IPS DF 6.9 (cell line): ENCODE measurements at regions not wholly inside any gene's neighbourhood (a gene's known extent, or its start where the extent isn't known, plus 50 kb on each side); places are given as distances from the start of the nearest gene placed in this dataset.

Source experiments
- DNase-seq: peaks from one replicate; pipeline ENCODE4 v3.0.0-alpha.2; 2013; ENCODE audit warnings: low read depth, low spot score
- H3K27ac ChIP-seq: one replicate; pipeline ENCODE4 v1.5.1; 2013; ENCODE audit warnings: low read length, control low read depth
- H3K27me3 ChIP-seq: 2 replicates; pipeline ENCODE4 v1.6.1; 2013; ENCODE audit warnings: mild to moderate bottlenecking, low read length; ENCODE audit not compliant: control insufficient read depth, insufficient read depth
- H3K36me3 ChIP-seq: 2 replicates; pipeline ENCODE4 v1.6.1; 2013; ENCODE audit warnings: low read length; ENCODE audit not compliant: control insufficient read depth, insufficient read depth
- H3K4me1 ChIP-seq: 2 replicates; pipeline ENCODE4 v1.6.1; 2013; ENCODE audit warnings: low read length; ENCODE audit not compliant: control insufficient read depth, insufficient read depth
- H3K4me3 ChIP-seq: 2 replicates; pipeline ENCODE4 v1.5.1; 2013; ENCODE audit warnings: mild to moderate bottlenecking, low read length
- H3K9me3 ChIP-seq: 2 replicates; pipeline ENCODE4 v1.6.1; 2013; ENCODE audit warnings: low read length, inconsistent platforms; ENCODE audit not compliant: control insufficient read depth, insufficient read depth
- WGBS: extraction: QIAGEN DNeasy Blood & Tissue Kit; methylation state at CpG from one replicate; pipeline ENCODE4 v1.1.7; 2013; ENCODE audit warnings: mixed read lengths, missing lambda C conversion rate; ENCODE audit not compliant: insufficient read length, insufficient coverage; 5-methylcytosine and 5-hydroxymethylcytosine counted together

DNA sequence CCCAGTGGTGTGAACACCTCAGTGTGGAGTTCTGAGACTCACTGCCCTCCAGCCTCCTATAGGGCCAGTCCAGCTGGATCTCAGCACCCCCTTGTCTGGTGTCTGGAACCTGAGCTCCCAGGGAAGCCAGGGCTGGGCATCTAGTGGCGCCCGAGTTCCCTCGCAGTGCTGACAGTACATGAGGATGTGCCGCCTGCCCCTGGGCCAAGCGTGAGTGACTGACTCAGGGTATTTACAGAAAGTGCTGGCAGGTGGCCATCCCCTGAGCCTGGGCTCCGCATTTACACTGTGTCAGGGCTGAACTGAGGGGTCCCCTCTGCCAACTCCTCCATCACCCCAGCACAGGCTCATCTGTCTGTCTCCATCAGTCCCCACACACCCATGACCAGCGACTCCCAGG is 185.3 kb downstream of the BRD1 start:
- Histone ChIP-seq H3K27me3 (no peaks in the 10 kb centered on the region), H3K9me3 (peaks cover 29% of the 10 kb centered on the region), H3K36me3 (no peaks in the 10 kb centered on the region), H3K4me1 (no peaks in the 10 kb centered on the region), H3K4me3 (no peak overlapping the region), H3K27ac (no peak overlapping the region)
- DNase-seq: no peak
- no CpG with 5 or more reads among the region's 7 CpGs for WGBS

- H3K27ac ChIP-seq: no peak overlapping the region
- H3K27me3 ChIP-seq: no peaks in the 10 kb centered on the region
- WGBS: no CpG with 5 or more reads among the region's 12 CpGs
- no peaks in the 10 kb centered on the region for H3K4me1 ChIP-seq
- no peak for DNase-seq
- peaks cover 28% of the 10 kb centered on the region for H3K9me3 ChIP-seq
- H3K36me3 ChIP-seq: no peaks in the 10 kb centered on the region
- no peak overlapping the region for H3K4me3 ChIP-seq
These were observed 185.8 kb downstream of the BRD1 start for GRCh38 chr22:49641770-49642313.

DNA sequence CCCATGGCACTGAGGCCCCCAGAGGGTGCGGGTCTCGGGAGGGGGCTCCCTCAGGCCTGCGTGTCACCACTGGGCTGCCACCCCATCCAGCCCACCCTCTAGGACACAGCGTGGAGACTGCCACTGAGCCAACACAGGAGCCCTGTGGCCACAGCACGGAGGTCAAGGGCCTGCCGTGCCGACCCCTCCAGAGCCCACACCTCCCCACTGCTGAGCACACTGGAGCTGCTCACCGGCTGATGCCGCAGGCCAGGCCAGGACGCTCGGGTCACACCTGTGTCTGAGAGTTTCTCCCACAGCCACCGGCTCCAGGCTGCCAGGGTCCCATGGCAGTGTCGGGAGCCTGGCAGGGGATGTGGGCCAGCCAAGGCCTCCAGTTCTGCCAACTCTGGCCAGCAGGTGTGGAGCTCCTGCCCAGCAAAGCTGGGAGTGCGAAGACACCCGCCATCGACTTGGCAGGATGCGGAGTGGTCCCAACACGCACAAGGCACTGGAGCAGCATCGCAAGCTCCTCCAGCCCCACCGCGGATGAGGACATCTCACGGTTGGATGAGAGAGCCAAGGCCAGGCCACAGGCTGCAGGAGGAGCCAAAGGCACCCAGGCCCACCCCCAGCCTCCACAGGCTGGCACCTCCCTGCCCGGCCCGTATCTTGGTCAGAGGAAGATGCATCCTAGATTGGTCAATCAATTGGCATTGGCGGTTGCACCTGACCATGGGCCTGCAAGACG is 187.1 kb downstream of the BRD1 start:
- no peaks in the 10 kb centered on the region for H3K4me1 ChIP-seq
- H3K27ac ChIP-seq: no peak overlapping the region
- peaks cover 33% of the 10 kb centered on the region for H3K9me3 ChIP-seq
- no CpG with 5 or more reads among the region's 26 CpGs for WGBS
- DNase-seq: no peak
- no peak overlapping the region for H3K4me3 ChIP-seq
- H3K36me3 ChIP-seq: no peaks in the 10 kb centered on the region
- H3K27me3 ChIP-seq: no peaks in the 10 kb centered on the region

DNA sequence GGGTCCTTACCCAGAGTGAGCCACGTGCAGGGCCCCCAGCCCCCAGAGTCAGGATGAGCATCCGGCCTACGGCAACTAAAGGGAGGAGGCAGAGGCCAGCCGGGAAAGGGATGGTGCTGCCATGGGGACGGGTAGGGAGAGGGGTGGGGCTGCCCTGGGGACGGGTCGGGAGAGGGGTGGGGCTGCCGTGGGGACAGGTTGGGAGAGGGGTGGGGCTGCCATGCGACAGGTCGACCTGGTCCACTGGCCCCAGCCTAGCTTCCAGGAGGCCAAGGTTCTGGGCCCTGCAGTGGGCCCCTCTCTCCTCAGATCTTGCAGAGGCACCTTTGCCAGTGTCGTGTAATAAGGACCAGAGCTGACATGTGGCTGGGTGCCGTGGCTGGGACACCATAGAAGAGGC is 187.7 kb downstream of the BRD1 start:
- Histone ChIP-seq H3K27ac (no peak overlapping the region), H3K27me3 (no peaks in the 10 kb centered on the region), H3K4me3 (no peak overlapping the region), H3K9me3 (peaks cover 31% of the 10 kb centered on the region), H3K36me3 (no peaks in the 10 kb centered on the region), H3K4me1 (no peaks in the 10 kb centered on the region)
- WGBS: no CpG with 5 or more reads among the region's 12 CpGs
- no peak for DNase-seq

- Histone ChIP-seq H3K4me1 (no peaks in the 10 kb centered on the region), H3K4me3 (no peak overlapping the region), H3K27ac (no peak overlapping the region), H3K27me3 (no peaks in the 10 kb centered on the region), H3K36me3 (no peaks in the 10 kb centered on the region), H3K9me3 (peaks cover 34% of the 10 kb centered on the region)
- WGBS: no CpG with 5 or more reads among the region's 18 CpGs
- no peak for DNase-seq
These were observed 188.9 kb downstream of the BRD1 start for GRCh38 chr22:49638788-49639187.

GRCh38 chr22:49638001-49638400 is 189.7 kb downstream of the BRD1 start:
- Histone ChIP-seq H3K36me3 (no peaks in the 10 kb centered on the region), H3K9me3 (peaks cover 34% of the 10 kb centered on the region), H3K27ac (no peak overlapping the region), H3K27me3 (no peaks in the 10 kb centered on the region), H3K4me1 (no peaks in the 10 kb centered on the region), H3K4me3 (no peak overlapping the region)
- no peak for DNase-seq
- WGBS: no CpG with 5 or more reads among the region's 17 CpGs

DNA sequence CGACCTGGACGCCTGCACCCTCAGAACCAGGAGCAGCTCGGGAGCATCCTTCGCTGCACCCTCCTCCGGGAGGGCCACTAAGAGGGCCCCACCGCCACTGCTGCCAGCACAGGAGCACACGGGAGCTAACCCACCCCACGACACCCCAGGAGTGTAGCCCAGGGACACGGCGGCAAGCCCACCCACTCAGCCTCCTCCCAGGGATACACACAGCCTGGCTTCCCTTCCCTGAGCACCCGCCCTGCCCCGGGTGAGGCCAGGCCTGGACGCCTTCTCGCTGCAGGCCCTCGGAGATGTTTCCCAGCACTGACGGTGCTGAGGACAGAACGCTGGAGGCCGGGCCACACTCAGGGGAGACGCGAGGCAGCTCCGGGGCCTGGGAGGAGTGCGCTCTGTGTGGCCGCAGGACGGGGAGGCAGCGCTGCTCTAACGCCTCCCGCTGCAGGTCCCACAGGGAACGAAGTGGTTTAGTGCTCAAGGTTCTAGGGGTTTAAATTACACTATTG is 190.4 kb downstream of the BRD1 start:
- DNase-seq: no peak
- Histone ChIP-seq H3K36me3 (no peaks in the 10 kb centered on the region), H3K4me1 (no peaks in the 10 kb centered on the region), H3K9me3 (peaks cover 37% of the 10 kb centered on the region), H3K4me3 (no peak overlapping the region), H3K27ac (no peak overlapping the region), H3K27me3 (no peaks in the 10 kb centered on the region)
- WGBS: no CpG with 5 or more reads among the region's 28 CpGs

- WGBS: no CpG with 5 or more reads among the region's 17 CpGs
- no peaks in the 10 kb centered on the region for H3K27me3 ChIP-seq
- no peak for DNase-seq
These were observed 191.0 kb downstream of the BRD1 start for GRCh38 chr22:49636649-49637048.

DNA sequence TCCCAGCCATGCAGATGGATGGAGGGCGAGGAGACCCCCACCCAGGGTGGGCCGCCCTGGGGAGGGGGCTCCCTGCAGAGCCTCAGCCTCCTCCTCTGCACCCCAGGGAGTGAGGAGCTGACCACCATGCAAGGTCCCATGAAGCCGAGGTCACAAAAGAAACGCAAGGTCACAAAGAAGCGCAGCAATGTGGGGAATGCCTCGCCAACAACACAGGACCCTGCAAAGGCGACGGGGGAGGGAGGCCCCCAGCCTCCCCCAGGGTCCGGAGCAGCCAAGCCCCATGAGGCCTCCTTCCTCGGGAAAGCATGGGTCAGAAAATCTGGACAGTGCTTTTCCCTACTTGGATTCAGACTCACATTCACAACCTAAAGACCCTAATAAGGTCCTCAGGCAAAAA is 191.5 kb downstream of the BRD1 start:
- Histone ChIP-seq H3K27ac (no peak overlapping the region), H3K36me3 (no peaks in the 10 kb centered on the region), H3K4me3 (no peak overlapping the region), H3K9me3 (peaks cover 35% of the 10 kb centered on the region), H3K27me3 (no peaks in the 10 kb centered on the region), H3K4me1 (no peaks in the 10 kb centered on the region)
- DNase-seq: no peak
- no CpG with 5 or more reads among the region's 10 CpGs for WGBS

More at GRCh38 chr22:49636649-49637048, 191.0 kb downstream of the BRD1 start:
- no peak overlapping the region for H3K27ac ChIP-seq
- no peak overlapping the region for H3K4me3 ChIP-seq
- peaks cover 38% of the 10 kb centered on the region for H3K9me3 ChIP-seq
- H3K4me1 ChIP-seq: no peaks in the 10 kb centered on the region
- H3K36me3 ChIP-seq: no peaks in the 10 kb centered on the region

DNA sequence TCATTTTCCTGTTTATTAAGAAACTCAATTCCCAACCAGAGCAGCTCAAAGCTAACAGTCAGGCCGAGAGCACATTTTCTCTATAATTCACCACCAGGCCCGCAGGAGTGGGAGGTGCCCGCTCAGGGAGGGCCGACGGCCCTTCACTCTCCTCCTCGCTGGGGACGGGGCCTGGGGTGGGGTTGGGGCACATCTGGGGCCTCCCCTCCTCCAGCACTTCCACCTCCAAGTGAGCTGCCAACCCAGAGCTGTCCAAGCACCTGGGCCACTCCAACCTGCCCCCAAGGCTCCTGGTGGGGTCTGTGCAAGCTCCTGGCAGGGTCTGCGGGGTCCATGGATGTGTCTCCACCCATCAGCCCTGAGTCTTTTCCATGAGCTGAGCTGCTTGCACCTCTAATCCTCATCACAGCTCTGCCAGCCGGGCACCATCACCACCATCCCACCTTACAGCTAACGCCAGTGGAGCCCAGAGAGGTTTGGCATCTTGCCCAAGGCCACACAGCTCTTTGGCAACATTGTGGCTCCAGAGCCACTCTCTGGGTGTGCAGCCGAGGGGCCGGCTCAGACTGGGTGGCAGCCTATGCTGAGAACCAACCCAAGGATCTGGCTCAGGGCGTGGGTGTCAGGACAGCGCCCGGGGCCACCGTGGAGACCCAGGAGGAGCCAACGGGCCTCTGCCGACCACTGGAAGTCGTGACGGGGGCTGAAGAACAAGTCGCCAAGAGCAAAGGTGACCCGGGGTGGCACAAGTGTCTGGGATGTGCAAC is 193.5 kb downstream of the BRD1 start:
- no peak overlapping the region for H3K4me3 ChIP-seq
- no peaks in the 10 kb centered on the region for H3K27me3 ChIP-seq
- no peaks in the 10 kb centered on the region for H3K36me3 ChIP-seq
- H3K4me1 ChIP-seq: no peaks in the 10 kb centered on the region
- H3K9me3 ChIP-seq: peaks cover 29% of the 10 kb centered on the region
- H3K27ac ChIP-seq: no peak overlapping the region
- DNase-seq: no peak
- no CpG with 5 or more reads among the region's 22 CpGs for WGBS
